ENCODE measurements at regions not wholly inside any gene's neighbourhood (a gene's known extent, or its start where the extent isn't known, plus 50 kb on each side); places are given as distances from the start of the nearest gene placed in this dataset.
"Not testable (repeated sequence)": the region's sequence is repeated elsewhere in the genome, so short reads cannot be mapped to it uniquely, and the experiment has no call there.

DNA sequence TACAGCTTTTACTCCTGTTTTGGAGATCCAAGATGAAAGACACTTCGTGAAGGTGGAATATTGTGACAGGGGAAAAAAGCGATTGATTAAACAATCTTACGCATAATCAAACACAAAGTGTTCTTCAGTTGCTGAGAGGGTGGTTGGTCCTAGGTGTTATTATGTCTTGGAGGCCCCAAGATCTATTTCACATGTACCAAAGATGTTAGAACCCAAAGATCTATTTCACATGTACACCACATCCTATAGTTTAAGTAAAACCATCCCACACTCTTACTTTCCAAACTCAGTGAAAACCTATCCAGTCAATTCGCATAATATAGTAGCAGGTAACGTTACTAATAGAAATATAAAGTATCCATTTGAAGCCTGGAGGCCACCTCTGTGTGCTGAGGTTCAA is 242.6 kb upstream of the MAF start:
- H3K27ac ChIP-seq: no peak overlapping the region
- TF ChIP-seq, protein P1, sequence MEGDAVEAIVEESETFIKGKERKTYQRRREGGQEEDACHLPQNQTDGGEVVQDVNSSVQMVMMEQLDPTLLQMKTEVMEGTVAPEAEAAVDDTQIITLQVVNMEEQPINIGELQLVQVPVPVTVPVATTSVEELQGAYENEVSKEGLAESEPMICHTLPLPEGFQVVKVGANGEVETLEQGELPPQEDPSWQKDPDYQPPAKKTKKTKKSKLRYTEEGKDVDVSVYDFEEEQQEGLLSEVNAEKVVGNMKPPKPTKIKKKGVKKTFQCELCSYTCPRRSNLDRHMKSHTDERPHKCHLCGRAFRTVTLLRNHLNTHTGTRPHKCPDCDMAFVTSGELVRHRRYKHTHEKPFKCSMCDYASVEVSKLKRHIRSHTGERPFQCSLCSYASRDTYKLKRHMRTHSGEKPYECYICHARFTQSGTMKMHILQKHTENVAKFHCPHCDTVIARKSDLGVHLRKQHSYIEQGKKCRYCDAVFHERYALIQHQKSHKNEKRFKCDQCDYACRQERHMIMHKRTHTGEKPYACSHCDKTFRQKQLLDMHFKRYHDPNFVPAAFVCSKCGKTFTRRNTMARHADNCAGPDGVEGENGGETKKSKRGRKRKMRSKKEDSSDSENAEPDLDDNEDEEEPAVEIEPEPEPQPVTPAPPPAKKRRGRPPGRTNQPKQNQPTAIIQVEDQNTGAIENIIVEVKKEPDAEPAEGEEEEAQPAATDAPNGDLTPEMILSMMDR (conservative IDR thresholded peaks at IDR 0.05): no peak

DNA sequence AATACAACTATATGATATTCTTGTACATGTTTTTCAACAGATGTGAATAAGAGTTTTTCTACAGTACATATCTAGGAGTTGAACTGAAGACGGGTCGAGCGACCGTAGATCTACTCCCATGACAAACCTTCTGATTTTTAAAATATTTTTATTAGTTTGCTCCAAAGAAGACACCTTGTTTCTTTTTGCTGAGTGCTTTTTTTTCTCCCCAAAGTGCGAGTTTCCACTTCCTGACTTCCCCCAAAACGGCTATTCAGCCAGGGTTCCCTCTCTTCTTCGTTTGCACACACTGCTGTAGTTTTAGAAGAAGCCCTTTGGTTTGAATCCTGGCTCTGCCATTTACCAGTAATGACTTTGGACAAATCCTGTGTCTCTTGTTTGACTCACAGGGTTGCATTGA is 241.7 kb upstream of the MAF start:
- TF ChIP-seq, protein P1 (conservative IDR thresholded peaks at IDR 0.05): no peak
- no peak overlapping the region for H3K27ac ChIP-seq

DNA sequence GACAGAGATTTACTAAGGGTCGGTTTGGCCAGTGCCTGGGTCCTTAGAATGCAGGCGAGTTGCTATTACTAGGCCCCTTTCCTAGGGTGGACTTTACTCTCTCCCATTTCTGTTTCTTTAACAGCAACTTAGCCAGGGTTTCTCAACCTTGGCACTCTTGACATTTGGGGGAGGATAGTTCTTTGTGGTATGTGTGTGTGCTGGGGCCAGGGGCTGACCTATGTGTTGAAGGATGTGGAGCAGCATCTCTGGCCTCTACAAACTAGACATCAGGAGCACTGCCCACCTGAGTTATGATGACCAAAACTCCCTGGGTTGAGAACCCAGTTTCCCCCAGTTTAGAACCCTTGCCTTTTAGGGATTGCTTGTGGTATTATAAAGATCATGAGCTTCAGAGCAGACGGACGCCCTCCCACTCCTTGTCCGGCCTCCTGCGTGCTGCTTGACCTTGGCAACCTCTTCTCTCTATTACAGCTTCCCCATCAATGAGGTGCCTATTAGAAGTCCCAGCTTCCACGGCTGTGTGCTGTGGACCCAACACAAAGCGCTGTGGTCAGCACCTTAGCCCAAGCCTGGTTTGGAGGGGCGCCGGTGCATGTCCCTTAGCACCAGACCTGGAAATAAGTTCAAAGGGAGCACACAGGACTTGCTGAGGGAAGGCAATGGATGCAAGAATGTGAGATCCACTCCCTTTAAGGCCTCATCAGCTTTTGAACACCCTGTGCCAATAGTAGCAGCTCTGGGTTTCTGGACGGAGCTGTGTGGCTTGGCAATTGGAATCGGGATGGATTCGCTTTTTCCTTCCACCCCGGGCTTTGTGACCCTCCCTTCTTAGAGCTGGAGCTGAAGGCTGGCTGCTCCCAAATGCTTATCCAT is 239.2 kb upstream of the MAF start:
- no peak overlapping the region for H3K27ac ChIP-seq
- TF ChIP-seq, protein P1 (conservative IDR thresholded peaks at IDR 0.05): no peak

DNA sequence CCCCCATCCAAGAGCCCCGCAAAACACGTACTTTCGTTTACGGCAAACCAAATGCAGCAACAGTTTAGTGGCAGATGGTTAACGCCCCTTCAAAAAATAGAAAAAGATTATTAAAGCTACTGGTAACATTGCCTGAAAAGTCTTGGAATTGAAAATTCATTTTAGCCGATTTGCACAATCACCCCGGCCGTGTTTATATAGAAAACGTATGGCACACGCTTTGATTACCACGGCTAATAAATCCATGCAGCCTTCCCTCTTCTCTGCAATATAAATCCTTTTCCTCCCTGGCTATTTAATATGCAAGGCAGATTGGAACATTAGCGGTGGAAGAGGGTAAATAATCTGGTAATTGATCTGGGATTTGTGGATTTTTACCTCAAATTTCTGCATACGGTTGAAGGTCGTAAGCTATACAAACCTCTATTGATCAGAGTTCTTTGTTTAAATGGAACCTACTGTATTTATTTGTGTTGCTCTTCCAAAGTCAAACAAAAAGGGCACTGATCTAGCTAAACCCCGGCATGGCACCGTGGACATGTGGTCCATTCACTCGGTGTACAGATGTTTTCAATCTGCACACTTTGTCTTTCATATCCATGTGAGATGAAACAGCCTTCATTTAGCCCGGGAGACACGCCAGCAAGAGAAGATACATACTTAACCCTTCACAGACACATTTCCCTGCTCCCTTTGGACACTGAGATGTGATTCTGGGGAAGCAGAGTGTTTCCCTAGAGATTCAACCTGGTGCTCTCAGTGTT is 238.1 kb upstream of the MAF start:
- TF ChIP-seq, protein P1 (conservative IDR thresholded peaks at IDR 0.05): no peak
- no peak overlapping the region for H3K27ac ChIP-seq

DNA sequence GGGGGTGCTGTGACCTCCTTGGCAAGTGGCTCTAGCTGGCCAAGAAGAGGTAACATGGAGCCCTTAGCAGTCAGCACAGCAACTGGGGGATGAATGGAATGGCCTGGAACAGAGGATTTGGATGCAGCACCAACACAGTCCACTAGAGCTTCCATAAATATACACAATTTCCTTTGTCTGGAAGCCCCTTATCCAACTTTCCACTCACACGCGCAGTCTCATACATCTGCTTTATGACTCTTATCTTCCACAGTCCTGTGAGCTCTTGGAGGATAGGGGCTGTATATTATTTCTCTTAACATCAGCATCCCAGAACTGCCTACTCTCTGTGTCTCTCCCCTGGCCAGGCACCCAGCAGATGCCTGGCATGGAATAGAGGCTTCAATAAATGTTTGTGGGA is 235.6 kb upstream of the MAF start:
- TF ChIP-seq, protein P1 (conservative IDR thresholded peaks at IDR 0.05): no peak
- no peak overlapping the region for H3K27ac ChIP-seq

DNA sequence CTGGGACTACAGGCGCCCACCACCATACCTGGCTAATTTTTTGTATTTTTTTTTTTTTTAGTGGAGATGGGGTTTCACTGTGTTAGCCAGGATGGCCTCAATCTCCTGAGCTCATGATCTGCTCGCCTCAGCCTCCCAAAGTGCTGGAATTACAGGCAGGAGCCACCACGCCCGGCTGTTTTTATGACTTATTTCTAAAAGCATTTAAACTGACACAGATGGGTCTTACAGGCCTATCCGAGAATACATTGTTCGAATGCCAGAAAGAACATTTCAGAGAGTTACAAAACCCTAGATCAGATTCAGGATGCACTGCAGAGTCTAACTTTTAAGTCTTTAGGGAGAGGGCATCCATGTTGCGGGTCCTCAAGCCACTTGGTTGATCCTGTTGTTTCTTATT is 234.7 kb upstream of the MAF start:
- H3K27ac ChIP-seq: no peak overlapping the region
- TF ChIP-seq, protein P1 (conservative IDR thresholded peaks at IDR 0.05): no peak

DNA sequence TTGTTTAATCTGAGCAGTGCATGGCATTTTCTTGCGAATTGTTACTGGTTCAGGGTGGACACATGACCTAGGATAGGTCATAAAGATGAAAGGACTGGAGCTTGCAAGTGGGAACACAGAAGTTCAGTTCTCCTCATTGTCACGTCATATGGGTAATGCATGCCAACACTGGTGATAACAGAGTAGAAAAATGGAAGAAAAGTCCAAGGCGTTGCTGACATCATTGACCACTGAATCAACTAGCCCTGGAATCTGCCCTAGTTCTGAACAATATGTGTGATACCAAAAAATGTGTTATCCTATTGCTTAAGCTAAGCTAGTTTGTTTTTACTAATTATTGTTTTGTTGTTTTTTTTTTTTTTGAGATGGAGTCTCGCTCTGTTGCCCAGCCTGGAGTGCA is 234.2 kb upstream of the MAF start:
- TF ChIP-seq, protein P1 (conservative IDR thresholded peaks at IDR 0.05): no peak
- H3K27ac ChIP-seq: no peak overlapping the region

DNA sequence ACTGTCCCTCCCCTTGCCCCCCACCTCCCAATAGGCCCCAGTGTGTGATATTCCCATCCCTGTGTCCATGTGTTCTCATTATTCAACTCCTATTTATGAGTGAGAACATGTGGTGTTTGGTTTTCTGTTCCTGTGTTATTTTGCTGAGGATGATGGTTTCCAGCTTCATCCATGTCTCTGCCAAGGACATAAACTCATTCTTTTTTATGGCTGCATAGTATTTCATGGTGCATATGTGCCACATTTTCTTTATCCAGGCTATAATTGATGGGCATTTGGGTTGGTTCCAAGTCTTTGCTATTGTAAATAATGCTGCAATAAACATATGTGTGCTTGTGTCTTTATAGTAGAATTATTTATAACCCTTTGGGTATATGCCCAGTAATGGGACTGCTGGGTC is 233.5 kb upstream of the MAF start:
- not testable (repeated sequence) for H3K27ac ChIP-seq
